Type B pancreatic cell (in vitro differentiated cells): ENCODE measurements at regions not wholly inside any gene's neighbourhood (a gene's known extent, or its start where the extent isn't known, plus 50 kb on each side); places are given as distances from the start of the nearest gene placed in this dataset.

ENCODE experiments used
- DNase-seq: peaks from one replicate; pipeline ENCODE4 v3.0.0; 2021; ENCODE audit warnings: mixed read lengths; ENCODE audit not compliant: unreplicated experiment; ENCODE audit errors: extremely low spot score
- H3K27ac Mint-ChIP-seq: 2 replicates; pipeline ENCODE4 v1.8.0; 2021; ENCODE audit warnings: mild to moderate bottlenecking, mixed read lengths
- H3K27me3 Mint-ChIP-seq: 2 replicates; pipeline ENCODE4 v1.8.0; 2021; ENCODE audit warnings: mixed read lengths
- H3K36me3 Mint-ChIP-seq: 2 replicates; pipeline ENCODE4 v1.8.0; 2021; ENCODE audit warnings: mixed read lengths
- H3K4me1 Mint-ChIP-seq: one replicate; pipeline ENCODE4 v1.8.0; 2021; ENCODE audit warnings: mixed read lengths; ENCODE audit not compliant: unreplicated experiment
- H3K4me3 Mint-ChIP-seq: 2 replicates; pipeline ENCODE4 v1.8.0; 2021; ENCODE audit warnings: mild to moderate bottlenecking, mixed read lengths
- H3K9me3 Mint-ChIP-seq: 2 replicates; pipeline ENCODE4 v1.8.0; 2021; ENCODE audit warnings: mixed read lengths
- TF ChIP-seq, protein P1 (sequence below): fragments of 200-600 bp; sonication (generic); conservative IDR thresholded peaks from 2 replicates; pipeline ENCODE4 v1.5.0; 2021; ENCODE audit warnings: antibody characterized with exemption, mild to moderate bottlenecking

GRCh38 chr16:80079072-80079471 is 461.7 kb upstream of the DYNLRB2 start:
- H3K4me1 Mint-ChIP-seq = peaks cover 3% of the 10 kb centered on the region
- peaks cover 20% of the 10 kb centered on the region for H3K27me3 Mint-ChIP-seq
- no peaks in the 10 kb centered on the region for H3K9me3 Mint-ChIP-seq
- H3K36me3 Mint-ChIP-seq = no peaks in the 10 kb centered on the region
- no peak for DNase-seq
- H3K27ac Mint-ChIP-seq = no peak overlapping the region
- H3K4me3 Mint-ChIP-seq = no peak overlapping the region
- TF ChIP-seq, protein P1, sequence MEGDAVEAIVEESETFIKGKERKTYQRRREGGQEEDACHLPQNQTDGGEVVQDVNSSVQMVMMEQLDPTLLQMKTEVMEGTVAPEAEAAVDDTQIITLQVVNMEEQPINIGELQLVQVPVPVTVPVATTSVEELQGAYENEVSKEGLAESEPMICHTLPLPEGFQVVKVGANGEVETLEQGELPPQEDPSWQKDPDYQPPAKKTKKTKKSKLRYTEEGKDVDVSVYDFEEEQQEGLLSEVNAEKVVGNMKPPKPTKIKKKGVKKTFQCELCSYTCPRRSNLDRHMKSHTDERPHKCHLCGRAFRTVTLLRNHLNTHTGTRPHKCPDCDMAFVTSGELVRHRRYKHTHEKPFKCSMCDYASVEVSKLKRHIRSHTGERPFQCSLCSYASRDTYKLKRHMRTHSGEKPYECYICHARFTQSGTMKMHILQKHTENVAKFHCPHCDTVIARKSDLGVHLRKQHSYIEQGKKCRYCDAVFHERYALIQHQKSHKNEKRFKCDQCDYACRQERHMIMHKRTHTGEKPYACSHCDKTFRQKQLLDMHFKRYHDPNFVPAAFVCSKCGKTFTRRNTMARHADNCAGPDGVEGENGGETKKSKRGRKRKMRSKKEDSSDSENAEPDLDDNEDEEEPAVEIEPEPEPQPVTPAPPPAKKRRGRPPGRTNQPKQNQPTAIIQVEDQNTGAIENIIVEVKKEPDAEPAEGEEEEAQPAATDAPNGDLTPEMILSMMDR = no peak

DNA sequence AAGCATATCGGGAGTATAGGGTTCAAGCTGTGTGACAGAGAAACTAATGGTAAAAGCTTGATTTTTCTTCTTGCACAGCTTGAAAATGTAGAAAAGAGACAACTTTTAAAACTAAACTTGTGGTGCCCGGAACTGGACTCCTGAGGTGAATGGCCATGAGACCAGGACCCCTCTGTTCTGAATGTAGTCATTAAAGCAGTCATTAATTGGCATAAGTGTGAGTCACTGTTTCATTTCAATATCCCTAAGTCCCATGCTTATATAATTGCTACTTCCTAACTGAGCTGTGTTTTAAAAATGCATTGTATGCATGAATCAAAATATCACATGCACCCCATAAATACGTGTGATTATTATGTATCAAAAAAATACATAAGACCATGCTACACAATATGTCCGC is 463.1 kb upstream of the DYNLRB2 start:
- H3K9me3 Mint-ChIP-seq = no peaks in the 10 kb centered on the region
- no peaks in the 10 kb centered on the region for H3K36me3 Mint-ChIP-seq
- no peak overlapping the region for H3K27ac Mint-ChIP-seq
- peaks cover 17% of the 10 kb centered on the region for H3K27me3 Mint-ChIP-seq
- no peak for DNase-seq
- peaks cover 3% of the 10 kb centered on the region for H3K4me1 Mint-ChIP-seq
- H3K4me3 Mint-ChIP-seq = no peak overlapping the region
- TF ChIP-seq, protein P1 = no peak

- no peak overlapping the region for H3K27ac Mint-ChIP-seq
- TF ChIP-seq, protein P1 = no peak
- H3K4me3 Mint-ChIP-seq = no peak overlapping the region
- H3K4me1 Mint-ChIP-seq = peaks cover 7% of the 10 kb centered on the region
- H3K36me3 Mint-ChIP-seq = no peaks in the 10 kb centered on the region
- DNase-seq = no peak
- peaks cover 9% of the 10 kb centered on the region for H3K27me3 Mint-ChIP-seq
- no peaks in the 10 kb centered on the region for H3K9me3 Mint-ChIP-seq
These were observed 466.5 kb upstream of the DYNLRB2 start for GRCh38 chr16:80074329-80074728.

- no peaks in the 10 kb centered on the region for H3K9me3 Mint-ChIP-seq
- H3K4me1 Mint-ChIP-seq = peaks cover 4% of the 10 kb centered on the region
- H3K4me3 Mint-ChIP-seq = no peak overlapping the region
- no peak overlapping the region for H3K27ac Mint-ChIP-seq
- TF ChIP-seq, protein P1 = no peak
- H3K27me3 Mint-ChIP-seq = peaks cover 16% of the 10 kb centered on the region
- H3K36me3 Mint-ChIP-seq = no peaks in the 10 kb centered on the region
- no peak for DNase-seq
These were observed 468.8 kb upstream of the DYNLRB2 start for GRCh38 chr16:80071964-80072456.

GRCh38 chr16:80066805-80067580 is 466.5 kb upstream of the MAF start:
- H3K9me3 Mint-ChIP-seq = peaks cover 4% of the 10 kb centered on the region
- DNase-seq = no peak
- H3K27me3 Mint-ChIP-seq = peaks cover 20% of the 10 kb centered on the region
- no peak overlapping the region for H3K27ac Mint-ChIP-seq
- TF ChIP-seq, protein P1 = no peak
- no peak overlapping the region for H3K4me3 Mint-ChIP-seq
- H3K36me3 Mint-ChIP-seq = no peaks in the 10 kb centered on the region
- peaks cover under 1% of the 10 kb centered on the region for H3K4me1 Mint-ChIP-seq
